ENCODE measurements at regions not wholly inside any gene's neighbourhood (a gene's known extent, or its start where the extent isn't known, plus 50 kb on each side); places are given as distances from the start of the nearest gene placed in this dataset.

GRCh38 chr6:166841216-166841615 is 115.1 kb downstream of the RNASET2 start:
- DNase-seq, result no peak

GRCh38 chr6:166839569-166839968 is 116.8 kb downstream of the RNASET2 start:
- no peak for DNase-seq

GRCh38 chr6:166838987-166839386 is 117.4 kb downstream of the RNASET2 start:
- no peak for DNase-seq

- DNase-seq, result no peak
These were observed 119.3 kb downstream of the RNASET2 start for GRCh38 chr6:166836785-166837718.

- DNase-seq, result no peak
These were observed 122.3 kb downstream of the RNASET2 start for GRCh38 chr6:166834049-166834448.

- DNase-seq, result no peak
These were observed 125.4 kb downstream of the RNASET2 start for GRCh38 chr6:166830891-166831363.

GRCh38 chr6:166830185-166830890 is 126.0 kb downstream of the RNASET2 start:
- no peak for DNase-seq

- DNase-seq, result no peak
These were observed 130.1 kb downstream of the RNASET2 start for GRCh38 chr6:166826264-166826663.

GRCh38 chr6:166825553-166826145 is 130.7 kb downstream of the RNASET2 start:
- DNase-seq, result no peak

GRCh38 chr6:166824880-166825250 is 131.5 kb downstream of the RNASET2 start:
- DNase-seq, result no peak

GRCh38 chr6:166824146-166824879 is 132.0 kb downstream of the RNASET2 start:
- no peak for DNase-seq

GRCh38 chr6:166822609-166823008 is 133.7 kb downstream of the RNASET2 start:
- DNase-seq, result no peak

GRCh38 chr6:166820483-166820882 is 135.9 kb downstream of the RNASET2 start:
- no peak for DNase-seq

GRCh38 chr6:166820070-166820469 is 136.3 kb downstream of the RNASET2 start:
- DNase-seq, result no peak

- DNase-seq, result no peak
These were observed 140.7 kb downstream of the RNASET2 start for GRCh38 chr6:166815629-166816028.

- DNase-seq, result no peak
These were observed 142.0 kb downstream of the RNASET2 start for GRCh38 chr6:166814390-166814789.

GRCh38 chr6:166813461-166813860 is 142.9 kb downstream of the RNASET2 start:
- no peak for DNase-seq

GRCh38 chr6:166810864-166811263 is 145.5 kb downstream of the RNASET2 start:
- no peak for DNase-seq

- no peak for DNase-seq
These were observed 146.6 kb downstream of the RNASET2 start for GRCh38 chr6:166809721-166810120.

GRCh38 chr6:166806962-166807757 is 149.2 kb downstream of the RNASET2 start:
- no peak for DNase-seq

- DNase-seq, result no peak
These were observed 150.0 kb downstream of the RNASET2 start for GRCh38 chr6:166806217-166806838.
